ENCODE measurements at regions not wholly inside any gene's neighbourhood (a gene's known extent, or its start where the extent isn't known, plus 50 kb on each side); places are given as distances from the start of the nearest gene placed in this dataset.

DNA sequence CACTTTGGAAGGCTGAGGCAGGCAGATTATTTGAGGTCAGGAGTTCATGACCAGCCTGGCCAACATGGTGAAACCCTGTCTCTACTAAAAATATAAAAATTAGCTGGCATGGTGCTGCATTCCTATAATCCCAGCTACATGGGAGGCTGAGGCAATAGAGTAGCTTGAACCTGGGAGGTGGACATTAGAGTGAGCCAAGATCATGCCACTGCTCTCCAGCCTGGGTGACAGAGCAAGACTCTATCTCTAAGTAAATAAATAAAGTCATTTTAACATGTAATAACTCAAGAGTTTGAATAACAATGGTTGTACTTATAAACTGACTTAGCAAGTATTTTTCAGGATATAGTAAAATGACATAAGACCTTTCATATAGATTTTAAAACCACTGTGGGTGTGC lies 169.3 kb upstream of the FN1 start:
- DNase-seq: no peak

DNA sequence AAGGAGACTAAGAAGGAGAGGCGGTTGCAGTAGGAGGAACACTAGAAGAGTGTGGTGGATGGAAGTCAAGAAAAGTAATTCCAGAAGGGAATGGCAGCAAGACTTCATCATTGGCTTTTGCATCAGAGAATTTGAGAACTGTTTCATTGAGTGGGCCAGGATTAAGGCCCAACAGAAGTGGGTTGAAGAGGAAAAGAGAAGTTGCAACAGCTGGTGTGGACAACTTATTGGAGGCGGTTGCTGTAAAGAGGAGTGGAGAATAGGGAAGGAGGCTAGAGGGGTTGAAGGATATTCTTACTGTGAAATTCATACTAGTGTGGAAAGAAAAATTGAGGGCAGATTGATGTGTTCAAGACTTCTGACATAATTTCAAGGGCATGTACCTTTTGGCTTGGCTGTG lies 168.7 kb upstream of the FN1 start:
- no peak for DNase-seq

DNA sequence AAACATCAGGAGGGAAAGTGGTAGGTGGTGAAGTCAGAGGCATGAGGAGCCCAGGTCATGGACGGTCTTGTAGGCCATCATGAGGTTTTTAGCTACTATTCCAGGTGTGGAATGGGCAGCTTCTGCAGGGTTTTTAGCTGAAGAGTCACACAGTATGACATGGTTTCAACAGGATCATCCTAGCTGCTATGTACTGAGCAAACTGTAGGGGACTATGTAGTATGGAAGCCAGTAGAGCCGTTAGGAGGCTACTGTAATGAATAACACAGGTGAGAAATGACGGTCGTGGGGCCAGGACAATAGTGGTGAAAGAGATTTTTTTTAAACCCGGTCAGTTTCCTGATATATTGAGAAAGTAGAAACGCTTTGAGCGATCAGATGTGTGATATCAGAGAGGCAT lies 167.6 kb upstream of the FN1 start:
- no peak for DNase-seq

DNA sequence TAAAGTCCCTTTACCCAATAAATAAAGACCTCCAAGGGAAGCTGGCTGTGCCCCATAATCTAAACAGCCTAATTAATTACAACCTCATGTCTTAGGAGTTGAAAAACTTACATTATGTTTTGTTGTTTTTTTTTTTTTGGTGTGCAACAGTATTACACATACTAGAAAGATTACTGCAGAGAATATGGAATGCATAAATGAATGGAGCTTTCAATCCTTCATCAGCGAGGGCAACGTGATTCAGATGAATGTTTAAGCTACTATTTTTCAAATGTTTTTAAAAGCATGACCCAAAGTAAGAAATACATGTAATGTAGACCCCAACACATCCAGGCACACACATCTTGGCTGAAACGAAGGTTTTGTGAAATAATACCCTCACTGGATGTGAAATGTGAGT lies 167.1 kb upstream of the FN1 start:
- no peak for DNase-seq

DNA sequence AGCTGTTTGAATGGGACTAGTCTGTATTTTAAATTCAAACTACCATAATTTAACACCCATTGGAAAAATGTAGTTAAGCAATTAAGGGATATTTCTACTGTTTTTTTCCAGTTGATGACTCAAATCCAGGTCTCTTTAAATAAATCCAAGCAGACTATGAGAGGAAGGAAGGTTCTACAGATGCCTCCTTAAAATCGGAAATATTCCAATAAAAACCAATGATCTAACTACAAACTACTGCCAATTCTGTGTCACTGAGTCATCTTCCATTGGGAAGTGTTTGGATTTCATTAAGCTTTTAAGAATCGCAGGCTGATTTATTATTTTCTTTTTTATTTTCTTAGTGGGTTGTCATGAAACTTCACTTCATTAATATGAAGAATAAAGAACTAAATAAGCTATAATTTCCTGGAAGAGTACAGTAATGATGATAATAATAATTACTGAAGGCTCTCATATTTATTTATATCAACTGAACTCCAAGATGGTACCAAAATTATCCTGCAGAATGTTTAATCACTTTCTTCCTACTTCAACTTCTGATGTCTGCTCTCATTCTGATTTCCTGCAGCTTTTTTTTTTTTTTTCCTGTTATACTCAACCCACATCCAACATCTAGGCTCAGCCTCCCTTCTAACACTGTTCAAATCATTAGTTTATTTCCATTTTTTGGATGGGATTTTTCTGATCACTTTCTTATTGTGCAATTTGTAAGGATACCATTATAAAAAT lies 166.3 kb upstream of the FN1 start:
- DNase-seq: no peak

DNA sequence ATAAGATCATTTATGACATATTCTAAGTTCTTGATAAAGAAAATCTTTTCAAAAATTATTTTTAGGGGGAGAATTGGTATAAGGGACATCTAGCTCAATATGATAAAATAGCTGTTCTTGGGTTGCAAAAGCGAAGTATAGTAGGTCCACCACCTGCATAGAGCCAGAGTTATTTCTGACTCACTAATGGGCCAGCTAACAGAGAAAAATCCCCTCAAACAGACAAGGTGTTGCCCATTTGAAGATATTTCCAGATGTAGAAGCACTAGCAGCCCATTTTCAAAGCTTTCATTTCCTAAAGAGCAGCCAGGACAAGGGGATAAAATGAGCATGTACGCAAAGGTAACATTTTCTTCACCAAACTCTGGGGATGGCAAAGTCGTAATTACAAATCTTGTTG lies 165.7 kb upstream of the FN1 start:
- no peak for DNase-seq

DNA sequence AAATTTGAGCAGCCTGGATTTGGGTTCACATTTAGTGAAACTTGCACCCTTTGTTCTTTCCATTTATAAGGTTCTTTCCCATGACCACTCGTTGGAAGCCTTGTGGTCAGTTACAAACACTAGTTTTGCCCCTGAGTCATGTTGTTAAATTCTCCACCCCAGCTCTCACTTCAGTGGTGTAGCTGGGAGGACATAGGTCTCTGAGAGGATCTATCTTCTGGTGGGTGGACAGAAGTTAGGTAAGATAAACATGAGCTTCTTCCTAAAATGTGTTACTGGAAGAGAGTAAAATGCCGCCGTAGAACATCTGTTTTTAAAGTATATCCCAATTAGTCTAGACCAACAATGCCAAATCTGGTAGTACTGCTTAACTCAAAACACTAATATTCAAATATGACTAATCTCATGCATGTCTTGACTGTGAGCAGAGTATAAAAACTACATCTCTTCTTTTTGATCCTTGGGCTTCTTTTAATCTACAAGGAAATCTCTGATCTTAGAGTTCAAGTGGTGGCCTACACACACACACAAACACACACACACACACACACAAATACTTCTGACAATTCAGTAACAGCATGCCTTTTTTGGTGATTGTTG lies 162.6 kb upstream of the FN1 start:
- no peak for DNase-seq

DNA sequence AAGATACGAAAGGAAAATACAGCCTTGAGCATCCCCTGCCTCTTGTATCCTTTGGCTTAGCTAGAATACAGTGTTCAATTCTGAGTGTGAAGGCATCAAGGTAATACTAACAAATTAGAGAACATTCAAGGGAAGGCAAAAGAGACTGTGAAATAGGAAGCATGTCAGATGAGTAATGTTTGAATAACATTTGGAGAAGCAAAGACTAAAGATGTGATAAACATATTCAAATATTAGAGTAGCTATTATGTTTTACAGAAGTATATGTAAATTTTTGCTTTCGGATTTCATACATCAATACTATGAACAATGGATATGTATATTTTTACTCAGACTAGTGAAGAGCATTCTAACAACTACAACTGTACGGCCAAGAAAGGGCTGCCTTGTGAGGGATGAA lies 161.7 kb upstream of the FN1 start:
- DNase-seq: no peak

DNA sequence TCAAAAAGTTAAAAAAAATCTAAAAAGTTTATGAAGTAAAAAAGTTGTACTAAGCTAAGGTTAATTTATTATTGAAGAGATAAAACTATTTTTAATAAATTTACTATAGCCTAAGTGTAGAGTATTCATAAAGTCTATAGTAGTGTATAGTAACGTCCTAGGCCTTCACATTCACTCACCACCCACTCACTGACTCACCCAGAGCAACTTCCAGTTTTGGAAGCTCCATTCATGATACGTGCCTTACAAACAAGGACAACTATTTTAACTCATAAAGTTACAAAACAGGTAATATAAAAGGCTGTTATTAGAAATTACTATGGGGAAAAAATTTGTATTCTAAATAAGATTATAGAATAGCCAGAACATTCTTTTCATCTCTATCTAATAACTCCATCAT lies 158.9 kb upstream of the FN1 start:
- no peak for DNase-seq

DNA sequence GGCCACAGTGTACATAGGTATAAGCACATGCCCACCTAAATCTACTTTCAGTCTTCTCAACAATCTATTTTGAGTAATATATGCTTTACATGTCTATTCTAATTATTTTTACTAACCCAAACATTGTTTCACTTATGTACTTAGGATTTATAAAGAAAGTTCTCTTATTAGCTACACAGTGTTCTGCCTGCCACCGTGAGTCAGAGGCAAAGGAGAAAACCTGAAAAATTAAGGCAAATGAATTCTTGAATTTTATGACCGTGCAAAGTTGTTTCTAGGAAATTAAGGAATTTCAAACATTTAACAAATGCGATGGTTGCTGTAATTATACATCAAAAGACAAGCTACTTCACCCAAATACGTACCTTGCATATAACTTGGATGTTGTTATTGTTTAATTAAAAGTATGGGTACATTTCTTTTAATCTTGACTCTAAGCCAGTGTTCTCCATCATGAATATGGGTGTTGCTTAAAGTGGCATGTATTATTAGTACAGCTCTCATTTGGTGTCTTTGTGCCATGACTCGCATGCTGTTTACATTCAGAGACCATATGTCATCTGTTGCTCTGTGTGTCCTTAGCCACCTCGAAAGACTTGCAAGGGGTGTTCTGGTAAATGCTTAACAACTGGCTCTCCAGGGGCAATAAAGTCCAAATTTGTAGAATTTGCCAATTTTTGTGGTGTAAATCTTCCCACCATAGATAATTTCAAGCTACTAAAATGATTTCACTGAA lies 154.3 kb upstream of the FN1 start:
- no peak for DNase-seq

DNA sequence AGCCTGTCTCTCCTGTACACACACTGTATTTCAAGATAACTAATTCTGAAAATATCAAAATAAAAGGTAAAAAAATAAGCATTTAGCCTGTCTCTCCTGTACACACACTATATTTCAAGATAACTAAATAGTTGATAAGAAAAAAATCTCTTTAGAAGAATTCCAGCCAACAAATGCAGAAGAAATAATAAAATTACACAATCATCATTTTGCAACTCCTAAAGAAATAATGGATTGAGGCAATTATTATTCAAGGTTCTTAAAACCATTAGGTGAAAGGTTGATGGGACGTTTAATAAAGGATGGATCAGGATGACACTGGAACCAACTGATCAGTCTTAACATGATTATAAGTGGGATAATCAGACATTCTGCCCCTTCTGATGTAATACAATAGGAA lies 148.0 kb upstream of the FN1 start:
- DNase-seq: no peak

DNA sequence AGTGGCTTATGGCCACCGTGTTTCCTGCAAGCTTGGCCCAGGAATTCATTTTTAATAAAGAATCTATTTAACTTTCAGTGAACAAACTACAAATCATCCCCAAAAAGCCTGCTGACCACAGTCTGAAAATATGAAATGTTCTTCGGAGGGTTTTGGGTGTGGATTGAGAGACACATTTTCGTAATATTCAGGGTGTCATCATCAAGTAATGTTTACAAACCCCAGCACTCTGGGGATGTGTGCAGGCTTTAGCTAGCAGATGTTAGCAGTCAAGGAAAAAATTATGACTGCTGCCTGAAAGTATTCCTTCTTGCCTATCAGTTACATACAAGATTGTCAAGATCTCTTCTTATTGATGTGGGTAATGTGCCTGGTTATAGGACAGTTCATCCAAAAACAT lies 143.9 kb upstream of the FN1 start:
- DNase-seq: no peak

DNA sequence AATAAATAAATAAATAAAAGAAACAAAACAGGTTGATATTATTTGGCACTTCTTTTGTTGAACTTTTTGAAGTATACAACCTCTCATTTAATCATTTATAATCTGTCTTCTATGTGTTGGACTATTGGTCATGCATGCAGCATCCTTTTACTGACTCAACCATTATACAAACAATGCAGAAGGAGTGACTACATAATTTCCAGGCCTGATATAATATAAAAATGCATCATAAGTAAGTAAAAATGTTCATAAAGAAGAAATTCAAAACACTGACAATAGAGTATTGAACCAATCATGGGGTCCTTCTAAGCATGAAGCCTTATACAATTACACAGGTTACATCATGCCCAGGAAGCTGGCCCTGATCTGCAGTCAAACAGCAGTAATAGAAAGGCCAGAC lies 141.5 kb upstream of the FN1 start:
- DNase-seq: no peak

DNA sequence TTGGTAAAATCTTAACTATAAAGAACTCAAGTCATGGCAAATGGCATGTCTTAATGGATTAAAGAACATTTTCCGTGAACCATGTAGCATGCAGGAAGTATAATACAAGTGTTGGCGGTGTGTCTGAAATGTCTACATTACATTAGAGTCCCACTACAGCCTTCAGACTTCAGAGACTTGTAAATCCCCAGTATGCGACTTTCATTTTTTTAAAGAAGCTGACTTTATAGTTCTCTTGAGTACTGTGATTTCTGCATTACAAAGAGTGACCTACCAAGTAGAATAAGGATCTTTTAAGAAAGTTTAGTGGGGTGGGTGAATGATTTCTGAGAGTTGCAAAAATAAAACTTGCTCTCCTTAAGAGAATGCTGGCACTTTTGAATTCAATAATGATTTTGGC lies 140.7 kb upstream of the FN1 start:
- no peak for DNase-seq

DNA sequence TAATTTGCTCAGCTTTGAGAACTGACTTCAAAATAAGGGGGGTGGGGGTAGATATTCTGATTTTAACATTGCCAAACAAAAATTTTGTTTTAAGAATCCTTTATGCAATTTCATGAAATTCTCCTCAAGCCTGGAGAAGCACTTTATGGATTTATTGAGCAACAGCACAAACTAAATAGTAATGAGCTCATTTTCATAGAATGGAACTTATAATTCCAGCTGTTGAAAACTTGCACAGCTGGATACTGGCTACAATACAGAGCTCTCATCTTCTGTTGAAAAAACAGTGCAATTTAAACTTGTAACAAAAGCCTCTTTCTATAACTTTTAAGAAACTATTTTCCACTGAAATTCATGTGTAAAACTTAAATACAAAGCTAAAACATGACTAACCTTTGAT lies 137.6 kb upstream of the FN1 start:
- no peak for DNase-seq

DNA sequence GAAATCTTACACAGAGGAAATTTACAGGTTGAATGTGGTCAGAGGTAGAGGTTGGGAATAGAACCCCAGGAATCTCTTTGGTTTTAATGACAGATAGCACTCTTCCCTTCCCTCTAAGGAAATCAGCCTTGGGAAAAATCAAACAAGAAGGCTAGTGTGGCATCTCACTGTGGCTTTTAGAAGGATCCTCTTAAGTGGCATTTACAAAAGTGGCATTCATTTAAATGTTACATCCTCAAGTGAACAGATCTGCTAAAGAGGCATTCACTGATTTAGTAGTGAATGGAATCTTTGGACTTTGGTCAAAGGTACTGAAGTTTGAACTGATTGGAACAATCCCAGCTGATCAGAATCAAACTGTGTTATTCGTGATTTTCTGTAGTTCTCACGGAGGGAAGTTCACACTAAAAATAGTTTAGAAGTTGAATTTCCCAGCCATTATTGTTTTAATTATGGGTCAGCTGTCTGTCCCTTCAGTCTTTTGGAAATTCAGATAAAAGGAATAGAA lies 136.5 kb upstream of the FN1 start:
- no peak for DNase-seq

DNA sequence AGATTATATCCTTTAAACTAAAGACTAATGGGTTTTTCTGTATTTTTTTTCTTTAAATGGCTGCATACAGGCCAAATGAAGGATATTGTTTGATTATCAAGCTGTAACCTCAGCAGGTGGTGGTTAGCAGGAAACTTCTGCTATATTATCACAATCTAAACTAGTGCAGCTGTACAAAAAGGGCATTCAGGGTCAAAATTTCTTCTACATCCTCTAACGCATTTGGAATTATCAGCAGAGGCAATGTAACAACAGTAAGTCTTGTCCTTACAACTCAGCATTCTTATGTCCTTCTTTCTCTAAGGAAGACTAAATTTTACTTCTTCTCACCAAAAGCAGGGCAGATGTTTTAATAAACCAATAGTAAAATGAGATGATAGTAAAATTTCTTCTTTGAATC lies 135.8 kb upstream of the FN1 start:
- no peak for DNase-seq

DNA sequence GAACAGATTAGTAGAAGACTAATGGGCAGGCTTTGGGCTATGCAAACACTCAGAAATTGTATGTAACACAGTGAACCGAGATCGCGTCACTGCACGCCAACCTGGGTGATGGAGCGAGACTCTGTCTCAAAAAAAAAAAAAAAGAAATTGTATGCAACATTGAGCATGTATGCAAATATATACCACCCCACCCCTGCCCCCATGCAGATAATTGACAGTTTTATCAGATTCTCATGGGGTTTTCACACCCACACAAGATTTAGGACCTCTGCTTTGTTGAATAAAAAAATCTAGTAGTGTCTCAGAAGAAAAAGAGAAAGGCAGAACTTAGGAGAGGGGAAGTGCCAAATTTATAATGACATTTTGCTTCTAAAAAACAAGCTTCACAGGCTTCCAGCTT lies 131.6 kb upstream of the FN1 start:
- DNase-seq: no peak

DNA sequence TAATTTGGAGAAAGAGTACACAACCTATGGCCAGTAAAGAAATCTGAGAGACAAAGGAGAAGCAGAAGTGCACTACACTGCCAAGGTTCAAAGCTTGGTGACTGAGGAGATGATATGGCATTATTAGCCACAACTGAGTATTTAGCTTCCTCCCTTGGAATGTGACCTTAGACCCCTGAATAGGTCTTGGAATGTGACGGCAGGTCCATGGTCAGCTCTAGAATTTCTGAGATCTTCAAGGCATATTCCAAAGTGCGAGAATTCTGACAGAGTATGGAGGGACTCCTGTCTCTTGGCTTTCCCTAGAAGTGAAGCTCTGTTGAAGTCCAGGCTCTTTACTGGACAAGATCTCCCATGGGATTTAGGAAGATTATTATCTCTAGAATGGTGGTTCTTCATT lies 130.0 kb upstream of the FN1 start:
- no peak for DNase-seq

DNA sequence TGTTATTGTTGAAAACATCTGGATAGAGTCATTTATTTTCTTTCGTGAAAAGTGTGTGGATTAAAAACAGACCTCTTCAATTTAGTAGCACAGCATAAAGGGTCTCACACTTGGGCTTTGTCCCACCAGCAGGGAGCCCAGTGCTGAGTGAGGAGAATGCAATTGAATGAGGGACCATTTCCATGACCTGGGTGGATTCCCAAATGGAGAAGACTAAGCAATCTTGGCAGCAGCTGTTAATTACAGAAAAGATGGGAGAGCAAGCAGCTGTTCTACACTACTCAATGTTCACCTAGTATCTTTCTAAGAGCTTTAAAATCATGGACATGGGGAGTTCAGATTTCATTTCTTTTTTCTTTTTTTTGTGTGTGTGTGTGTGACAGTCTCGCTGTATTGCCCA lies 121.8 kb upstream of the FN1 start:
- no peak for DNase-seq

DNA sequence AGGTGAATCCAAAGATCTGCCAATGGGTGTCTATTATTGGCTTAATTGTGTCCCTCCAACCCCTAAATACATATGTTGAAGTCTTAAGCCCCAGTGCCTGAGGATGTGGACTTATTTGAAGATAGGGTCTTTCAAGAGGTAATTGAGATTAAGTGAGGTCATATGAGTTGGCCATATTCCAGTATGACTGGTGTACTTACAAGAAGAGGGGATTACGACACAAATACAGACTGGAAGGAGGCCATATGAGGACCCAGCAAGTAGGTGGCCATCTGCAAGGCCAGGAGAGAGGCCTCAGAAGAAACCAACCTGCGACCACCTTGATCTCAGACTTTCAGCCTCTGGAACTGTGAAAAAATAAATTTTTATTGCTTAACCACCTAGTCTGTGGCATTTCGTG lies 121.1 kb upstream of the FN1 start:
- no peak for DNase-seq

DNA sequence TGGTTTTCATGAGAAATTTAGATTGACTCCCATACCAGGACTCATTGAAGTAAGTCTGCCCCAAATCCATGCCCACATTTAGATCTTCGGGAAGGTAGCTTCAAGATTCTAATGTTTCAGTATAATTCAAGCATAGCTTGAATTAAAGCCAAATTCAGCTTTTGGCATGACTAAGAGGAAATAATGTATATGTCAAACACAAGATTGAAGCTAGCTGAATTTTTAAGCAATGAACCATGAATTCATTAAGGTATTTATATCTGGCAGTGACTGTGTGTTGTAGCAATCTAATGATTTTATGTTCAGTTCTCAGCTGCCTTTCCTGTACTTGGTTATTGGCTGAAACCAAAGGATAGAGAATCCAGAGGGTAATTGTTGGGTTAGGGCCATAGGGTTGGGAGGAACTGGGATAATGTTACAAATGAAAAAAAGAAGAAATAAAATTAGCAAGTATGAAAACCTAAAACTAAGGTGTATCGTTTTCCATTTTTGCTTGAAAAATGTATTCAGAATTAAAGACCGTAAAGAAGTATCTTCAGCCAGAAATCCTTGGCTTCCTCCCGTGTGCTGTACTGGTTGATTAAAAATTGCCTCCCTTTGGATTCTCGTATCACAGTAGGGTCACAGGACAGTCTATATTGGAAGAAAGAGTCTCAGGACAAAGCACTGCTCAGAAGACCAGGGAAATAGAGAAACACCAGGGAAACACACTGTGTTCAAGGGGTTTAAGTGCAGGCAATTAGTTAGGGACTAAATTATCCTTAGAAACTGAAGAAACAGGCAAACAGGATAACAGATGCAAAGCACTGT lies 119.0 kb upstream of the FN1 start:
- DNase-seq: no peak

All from hypothalamus (tissue), 51 donors.